Hematopoietic multipotent progenitor cell treated with erythropoietin and hydrocortisone succinate and interleukin-3 and kit ligand, for 6 days (in vitro differentiated cells): ENCODE measurements at regions not wholly inside any gene's neighbourhood (a gene's known extent, or its start where the extent isn't known, plus 50 kb on each side); places are given as distances from the start of the nearest gene placed in this dataset.
A peak's percentile ranks its signal among the peaks of the same experiment; 100 is the strongest.

Experiments
- DNase-seq: peaks from one replicate; pipeline ENCODE4 v3.0.0-alpha.2; 2015

DNA sequence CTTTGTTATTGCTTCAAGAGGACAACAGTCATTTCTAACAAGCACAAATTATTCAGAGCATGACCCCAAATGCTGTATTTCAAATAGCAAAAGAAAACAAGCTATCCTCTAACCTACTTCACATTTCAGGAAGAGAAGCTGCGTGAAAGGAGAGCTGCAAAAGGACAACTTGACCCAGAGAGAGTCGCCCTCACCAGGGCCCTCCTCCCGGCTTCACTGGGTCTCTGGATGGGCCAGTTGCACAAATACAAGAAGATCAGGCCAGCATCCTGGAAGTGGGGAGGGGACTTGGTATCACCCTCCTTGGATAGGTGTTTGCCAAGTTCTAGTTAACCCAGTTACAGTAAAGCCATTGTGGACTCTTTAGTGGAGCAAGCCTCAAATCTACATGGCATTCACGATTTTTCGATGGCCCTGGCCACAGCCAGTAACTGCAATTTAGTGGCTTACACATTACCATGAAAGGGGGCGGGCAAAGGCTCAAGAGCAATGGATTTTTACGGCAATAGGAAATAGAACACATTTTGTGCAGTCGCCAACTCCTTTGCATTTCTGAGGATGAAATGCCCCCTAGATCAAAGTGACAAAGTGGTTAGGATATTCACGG is 166.9 kb upstream of the DIO2 start:
- no peak for DNase-seq

DNA sequence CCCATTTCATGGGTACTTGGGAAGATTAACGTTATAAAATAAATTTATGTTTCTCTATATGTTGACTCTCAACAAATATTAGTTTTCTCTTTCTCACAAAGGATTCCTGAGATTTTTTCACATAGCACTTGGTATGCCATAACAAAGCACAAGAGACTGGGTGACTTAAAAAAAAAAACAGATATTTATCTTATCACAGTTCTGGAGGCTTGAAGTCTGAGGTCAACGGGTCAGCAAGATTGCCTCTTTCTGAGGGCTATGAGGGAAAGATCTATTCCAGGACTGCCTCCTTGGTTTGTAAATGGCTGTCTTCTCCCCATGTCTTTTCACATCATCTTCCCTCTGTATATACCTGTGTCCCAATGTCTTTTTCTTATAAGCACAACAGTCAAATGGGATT is 153.5 kb upstream of the DIO2 start:
- no peak for DNase-seq

DNA sequence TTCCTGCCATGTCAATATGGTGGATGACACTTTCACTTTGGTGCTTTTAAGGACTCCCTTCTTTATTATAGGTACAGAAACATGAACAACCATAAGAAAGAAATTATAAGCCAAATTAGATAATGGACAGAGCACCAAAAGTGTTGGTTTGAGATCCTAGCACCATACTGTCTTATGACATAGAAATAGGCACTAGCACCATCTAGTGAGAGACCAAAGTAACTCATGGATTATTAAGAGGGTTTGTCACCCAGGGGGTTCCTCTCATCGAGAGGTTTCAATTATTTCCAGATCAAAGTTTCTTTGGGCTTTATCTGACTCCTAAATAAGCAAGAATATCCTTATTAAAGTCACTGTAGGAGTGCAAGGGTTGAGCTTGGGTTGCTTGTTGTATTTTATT is 153.0 kb upstream of the DIO2 start:
- DNase-seq = peak; percentile 36

DNA sequence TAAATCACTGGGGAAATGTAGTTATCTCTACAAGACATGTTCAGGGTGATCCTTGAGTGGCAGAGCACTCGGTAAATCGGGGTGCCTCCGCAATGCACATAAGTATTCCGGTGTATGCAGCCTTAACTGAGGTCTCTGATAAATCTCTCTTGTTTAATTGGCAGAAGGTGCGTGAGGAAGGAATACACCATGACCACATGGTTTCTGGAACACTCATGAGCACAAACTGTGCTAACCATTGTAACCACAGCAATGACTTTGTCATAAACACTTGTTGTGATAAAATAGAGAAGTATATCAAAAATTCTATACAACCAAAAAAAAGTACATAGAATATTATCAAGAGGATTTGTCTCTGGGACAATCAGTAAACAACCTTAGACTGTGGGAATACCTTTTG is 146.8 kb upstream of the DIO2 start:
- no peak for DNase-seq

DNA sequence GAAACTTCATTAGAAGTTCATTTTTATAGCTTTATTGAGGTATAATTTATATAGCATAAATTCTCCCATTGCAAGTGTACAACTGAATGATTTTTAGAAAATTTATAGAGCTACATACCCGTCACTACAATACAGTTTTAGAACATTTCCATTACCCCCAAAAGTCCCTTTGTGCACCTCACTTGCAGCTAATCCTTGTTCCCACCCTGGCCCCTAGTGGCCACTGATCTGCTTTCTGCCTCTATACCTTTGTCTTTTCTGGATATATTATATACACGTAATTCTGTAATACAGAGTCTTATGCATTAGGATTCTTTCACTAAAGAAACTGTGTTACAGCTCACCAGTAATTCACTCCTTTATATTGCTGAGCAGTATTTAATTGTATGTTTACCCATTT is 145.1 kb upstream of the DIO2 start:
- peak; percentile 3 for DNase-seq

DNA sequence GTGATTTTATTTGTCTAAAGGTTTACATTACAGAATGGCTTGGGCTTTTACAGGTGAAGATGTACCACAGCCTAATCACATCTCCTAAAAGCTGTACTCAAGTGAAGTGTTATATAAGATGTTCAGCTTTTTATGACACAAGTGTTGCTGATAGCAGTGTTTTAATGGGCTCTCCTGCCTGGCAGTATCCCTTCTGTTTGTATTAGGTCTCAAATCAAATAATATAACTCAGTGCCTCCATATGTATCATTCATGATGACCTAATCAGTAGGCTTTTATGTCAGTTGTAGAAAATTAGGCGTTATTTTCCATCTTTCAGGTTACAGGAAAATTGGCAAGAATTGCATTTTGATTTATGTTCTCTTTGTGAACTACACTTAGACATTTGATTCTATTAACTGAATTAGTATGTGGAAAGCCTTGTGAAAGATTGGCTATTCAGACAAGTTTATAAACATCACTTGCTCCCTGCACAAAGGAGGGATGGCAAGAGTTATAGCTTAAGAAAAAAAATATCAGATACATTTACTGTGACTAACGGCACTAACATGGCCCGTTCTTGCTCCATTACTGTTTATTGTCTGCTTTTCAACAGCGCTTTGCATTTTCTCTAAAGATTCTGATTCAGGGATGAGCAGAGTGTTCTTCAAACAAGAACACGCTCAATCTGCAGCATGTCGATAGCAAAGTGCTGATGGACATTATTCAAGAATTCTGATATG is 143.7 kb upstream of the DIO2 start:
- DNase-seq = no peak

DNA sequence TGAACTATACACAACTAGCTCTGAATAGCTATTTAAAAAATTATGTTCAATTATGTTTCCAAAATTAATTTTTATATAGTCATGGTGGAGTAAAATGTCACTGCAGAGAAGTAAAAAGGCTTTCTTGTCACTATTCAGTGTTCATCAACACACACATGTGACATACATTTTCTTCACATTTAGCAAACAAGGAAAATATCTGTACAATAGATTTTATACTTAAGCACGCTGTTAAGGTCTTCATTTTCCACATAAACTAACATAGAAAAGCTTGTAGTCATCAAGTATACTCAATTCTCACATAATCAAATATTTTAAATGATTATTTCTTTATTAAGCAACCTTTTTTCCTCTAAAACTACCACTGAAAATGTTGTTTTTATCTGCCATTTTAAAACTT is 141.2 kb upstream of the DIO2 start:
- no peak for DNase-seq

DNA sequence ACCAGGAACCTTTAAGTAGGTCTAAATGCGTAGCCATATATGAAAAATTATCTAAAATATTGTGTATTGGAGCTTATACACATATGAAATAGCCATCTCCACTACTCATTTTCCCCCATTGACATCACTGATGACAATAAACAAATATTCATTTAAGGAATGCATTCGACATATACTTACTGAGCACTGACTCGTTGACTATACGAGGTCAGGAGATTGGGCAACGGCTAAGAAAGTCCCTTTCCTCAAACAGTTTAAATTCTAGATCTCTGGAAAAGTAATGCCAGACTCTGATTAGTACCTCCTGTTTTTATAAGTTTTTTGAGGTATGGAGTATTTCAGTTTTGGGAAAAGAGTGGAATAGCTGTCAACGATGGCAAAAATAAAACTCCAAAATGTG is 139.4 kb upstream of the DIO2 start:
- DNase-seq = no peak

DNA sequence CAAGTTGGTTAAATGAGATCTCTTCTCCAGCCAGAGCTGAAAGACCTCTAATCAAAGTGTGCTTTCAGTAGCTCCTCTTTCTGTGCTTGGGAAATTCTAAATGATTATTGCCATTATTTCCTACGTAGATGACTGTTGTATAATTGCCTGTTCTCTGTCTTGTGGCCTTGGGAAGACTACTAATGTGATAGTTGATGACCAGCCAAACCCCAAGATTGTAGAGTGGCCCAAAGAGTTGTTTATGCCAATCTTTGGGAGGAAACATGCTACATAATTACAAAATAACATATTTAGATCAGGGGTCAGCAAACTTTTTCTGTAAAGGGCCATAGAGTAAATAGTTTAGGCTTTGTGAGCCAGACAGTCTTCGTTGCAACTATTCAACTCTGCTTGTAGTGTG is 135.1 kb upstream of the DIO2 start:
- no peak for DNase-seq

DNA sequence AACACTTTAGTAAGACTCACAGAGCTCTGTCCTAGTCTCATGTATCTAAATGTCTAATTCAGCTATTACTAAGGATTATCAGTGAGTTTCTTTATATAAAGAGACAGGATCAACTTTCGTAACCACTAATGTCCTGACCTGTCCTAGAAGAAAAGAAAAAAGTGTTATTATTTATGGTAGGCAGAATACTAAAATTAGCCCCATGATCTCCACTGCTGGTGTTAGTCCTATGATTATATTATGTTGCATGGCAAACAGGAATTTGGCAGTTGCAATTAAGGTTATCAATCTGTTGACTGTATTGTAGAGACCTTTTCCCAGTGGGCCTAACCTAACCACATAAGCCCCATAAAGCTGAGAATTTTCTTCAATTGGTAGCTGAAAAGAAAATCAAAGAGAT is 132.9 kb upstream of the DIO2 start:
- DNase-seq = no peak

DNA sequence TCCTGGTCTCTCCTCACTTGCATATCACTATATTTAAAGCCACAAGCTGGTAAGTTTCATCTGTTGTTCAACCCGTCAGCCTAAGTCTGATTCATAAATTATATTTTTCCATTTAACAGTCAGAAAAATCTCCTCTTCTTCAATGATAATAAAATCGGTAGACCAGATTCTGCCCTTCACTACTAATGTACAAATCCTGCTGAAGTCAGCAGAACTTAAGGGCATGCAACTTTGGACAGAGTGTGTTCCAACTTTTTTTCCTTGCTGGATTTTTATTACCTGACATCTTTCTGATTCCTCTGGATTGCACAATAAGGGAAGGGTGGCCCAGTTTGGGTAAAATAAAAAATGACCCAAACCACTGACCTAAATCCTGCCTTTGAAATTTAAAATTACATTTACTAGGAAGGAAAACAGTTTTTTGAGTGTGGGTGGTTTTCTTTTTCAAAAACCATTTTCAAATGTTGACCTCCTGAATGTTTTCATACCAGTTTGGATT is 125.4 kb upstream of the DIO2 start:
- DNase-seq = no peak

DNA sequence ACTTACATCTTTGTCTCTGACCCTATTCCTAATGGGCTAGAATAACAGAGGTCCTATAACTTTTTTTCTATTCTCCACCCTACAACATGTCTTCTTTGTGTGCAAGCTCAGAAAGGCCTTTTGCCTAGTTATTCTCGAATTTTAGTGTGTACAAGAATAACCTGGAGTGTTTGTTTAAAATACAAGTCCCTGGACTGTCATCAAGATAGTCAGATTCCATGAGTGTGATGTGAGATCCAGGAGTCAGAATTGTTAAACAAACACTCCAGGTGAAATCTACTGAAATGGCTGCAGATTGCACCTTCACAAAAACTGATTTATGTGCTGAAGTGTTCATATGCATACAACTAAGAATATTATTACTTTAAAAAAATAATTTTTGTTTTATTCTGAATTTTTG is 114.4 kb upstream of the DIO2 start:
- no peak for DNase-seq

DNA sequence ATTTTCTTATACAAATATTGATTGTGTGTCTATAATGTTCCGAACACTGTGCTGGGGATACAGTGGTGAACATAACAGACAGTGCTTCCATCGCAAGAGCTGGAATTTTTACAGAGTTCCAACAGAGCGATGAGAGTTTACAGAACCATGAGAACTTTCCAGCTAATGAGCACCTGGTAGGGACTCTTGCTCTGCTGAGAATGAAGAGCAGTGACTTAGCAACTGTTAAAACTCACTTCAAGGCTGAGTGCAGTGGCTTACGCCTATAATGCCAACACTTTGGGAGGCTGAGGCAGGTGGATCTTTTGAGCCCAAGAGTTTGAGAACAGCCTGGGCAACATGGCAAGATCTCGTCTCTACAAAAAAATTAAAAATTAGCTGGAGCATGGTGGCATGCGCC is 113.8 kb upstream of the DIO2 start:
- DNase-seq = no peak

DNA sequence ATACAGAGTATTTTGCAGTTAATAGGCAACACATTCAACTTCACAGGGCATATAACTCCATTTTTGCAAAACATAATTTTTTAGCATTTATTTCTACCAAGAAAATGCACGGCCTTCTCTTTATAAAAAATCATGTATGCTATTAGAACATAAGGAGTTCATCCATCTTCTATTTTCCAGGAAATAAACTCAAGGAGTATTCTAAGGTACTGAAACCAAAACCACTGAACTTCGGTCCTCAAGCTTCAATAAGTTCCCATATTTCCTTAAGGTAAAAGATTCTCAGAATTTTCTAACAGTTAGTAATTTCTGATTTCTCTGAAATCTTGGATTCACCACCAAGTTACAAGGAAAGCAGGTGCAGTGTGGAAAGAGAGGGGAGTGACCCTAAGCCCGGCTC is 113.3 kb upstream of the DIO2 start:
- no peak for DNase-seq

DNA sequence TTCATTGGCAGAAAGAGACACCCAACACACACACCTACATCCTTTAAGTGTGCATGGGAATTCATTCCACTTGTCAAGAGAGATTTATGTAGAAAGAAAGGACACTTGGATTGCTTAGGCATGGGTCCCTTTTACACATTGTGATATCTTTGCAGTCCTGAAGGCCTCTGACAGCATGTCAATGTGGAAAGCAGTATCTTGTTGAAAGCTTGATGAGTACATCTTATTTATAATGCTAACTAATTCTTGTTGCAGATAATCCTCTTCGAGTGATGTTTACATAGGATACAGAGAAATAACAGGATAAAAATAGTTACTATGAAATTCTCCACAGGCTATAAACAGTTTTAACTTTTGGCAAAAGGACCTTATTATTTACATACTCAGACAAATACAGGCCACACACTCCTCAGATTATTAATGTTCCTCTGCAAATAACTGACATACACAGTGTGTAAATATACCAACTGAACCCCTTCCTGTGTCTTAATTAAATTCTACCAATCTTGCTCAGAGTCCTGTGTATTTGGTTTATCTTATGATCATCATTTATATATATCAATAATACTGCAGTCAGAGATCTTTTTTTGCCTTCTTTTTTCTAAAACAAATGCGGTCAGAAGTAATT is 111.8 kb upstream of the DIO2 start:
- DNase-seq = no peak

DNA sequence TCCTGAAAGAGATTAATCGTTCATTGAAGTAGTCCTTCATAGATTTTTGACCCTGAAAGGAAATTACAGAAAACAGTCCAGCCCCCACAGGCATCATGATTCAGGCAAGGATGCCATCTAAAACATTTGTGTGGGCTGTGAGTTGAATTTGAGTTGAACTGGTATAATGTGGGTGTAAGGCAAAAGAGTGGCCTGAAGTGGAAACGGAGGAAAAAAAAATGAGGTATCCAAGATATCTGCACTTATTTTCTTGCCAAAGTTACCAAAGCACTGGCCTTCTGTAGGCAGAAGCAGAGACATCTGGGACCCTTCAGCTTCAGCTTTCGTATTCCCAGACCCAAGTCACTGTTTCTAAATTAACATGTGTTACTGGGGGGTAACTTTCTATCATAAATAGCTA is 105.1 kb upstream of the DIO2 start:
- no peak for DNase-seq

DNA sequence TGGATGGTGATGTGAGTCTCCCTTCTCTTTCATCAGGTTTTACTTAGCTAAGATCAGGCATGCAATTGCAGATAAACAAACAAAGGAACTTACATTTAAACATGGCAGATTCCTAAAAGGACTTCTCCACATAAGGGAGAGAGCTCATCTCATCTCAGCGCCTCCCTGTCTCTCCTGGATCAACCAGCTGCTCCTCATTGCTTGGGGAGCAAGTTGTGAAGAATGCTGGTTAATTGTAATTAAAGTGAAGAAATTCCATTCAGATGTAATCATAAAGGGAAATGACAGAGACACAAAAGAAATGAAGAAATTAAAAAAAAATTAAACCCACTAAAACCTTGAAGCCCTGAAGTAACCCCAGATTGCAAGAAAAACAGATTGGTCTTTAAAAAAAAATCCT is 104.4 kb upstream of the DIO2 start:
- no peak for DNase-seq

DNA sequence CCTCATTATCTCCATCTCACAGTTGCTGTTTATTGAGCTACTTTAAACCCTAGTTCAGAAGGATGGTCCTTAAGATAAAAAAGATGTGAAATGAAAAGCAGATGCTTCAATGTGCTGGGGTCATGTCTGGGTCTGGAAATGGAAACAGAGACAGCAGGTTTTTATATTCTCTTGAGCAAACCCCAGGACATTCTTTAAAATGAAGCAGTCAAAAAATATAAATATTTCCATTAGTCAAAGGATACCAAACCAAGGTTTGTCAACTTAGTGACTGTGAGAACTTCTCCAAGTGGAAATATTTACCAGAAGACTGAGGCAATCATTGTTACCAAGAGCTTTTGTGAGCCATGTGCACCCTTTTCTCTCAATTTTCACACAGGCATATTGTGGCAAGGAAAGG is 102.5 kb upstream of the DIO2 start:
- DNase-seq = no peak

DNA sequence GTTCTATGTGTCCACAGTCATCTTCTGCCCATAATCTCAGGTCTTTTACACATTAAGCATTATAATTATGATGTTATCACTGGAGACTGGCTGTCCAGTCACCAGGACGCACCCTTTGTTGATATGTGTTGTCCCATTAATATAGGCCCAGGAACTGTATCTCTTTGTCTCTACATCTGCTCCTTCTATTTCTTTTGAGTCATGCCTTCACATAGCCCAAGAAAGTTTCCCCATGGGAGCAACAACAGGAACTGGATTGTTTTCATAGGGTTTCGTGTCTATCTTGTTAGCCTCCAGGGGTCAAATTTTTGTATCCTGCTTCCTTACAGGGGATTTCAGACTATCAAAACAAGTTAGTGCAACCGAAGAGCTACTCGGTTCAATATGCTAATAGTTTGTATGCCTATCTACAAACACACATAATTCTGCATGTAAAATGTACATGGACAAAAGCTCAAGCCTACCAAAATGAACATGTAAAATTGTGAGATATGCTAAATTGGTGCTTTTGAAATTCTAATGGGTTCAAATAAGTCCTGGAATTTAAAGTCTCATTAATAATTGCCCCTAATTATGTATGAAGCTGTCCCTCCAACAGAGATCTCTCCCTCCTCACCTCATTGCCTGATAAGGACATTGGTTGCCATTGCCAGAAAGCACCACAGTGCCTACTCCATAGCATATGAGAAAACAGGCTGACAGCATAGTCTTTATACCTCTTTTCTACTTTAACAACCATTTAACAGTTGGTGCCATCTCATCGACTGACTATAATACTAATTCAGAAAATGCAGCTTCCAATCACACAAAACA is 99.8 kb upstream of the DIO2 start:
- DNase-seq = no peak

DNA sequence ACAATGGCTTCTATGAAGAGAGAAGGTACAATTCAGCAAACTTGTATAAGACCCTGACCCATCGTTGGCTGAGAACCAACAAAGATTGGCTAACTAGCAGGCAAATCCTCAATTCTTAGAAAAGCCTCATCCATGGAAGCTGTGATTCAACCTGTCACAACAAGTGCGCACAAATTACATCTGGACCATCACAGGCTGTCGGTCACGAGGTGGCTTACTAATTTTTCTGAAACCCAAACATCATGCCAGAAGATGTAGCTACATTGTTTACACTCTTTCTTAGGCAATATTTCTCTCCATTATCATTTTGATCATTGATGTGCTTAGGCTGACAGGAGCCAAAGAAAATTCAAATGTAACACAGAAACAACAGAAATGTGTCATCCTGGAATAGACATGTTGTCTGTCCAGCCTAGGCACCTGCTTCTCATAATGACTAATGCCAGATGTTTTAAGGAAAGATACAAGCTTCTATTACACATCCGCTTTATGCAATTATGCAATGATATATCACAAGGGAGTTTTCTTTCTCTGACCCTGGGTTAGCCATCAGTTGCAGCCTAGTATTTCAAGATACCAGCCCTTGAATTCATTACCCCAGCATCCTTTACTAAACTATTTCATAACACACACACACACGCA is 92.9 kb upstream of the DIO2 start:
- no peak for DNase-seq

DNA sequence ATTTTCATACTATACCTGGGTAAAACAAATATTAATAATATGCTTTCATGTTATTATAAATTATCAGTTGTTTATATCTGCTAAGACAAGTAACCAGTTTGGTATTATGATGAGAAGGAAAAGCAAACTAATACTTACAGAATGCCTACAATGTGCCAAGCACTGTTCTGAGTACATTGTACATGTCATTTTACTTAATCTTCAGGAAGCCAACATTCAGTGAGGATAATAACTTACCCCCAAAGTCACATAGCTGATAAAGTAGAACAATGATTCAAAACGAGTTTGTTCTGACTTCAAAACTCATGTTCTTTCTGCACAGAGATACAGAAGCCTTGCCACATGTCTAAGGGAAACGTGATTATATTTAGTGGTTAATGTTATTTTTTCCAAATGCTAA is 89.0 kb upstream of the DIO2 start:
- no peak for DNase-seq

DNA sequence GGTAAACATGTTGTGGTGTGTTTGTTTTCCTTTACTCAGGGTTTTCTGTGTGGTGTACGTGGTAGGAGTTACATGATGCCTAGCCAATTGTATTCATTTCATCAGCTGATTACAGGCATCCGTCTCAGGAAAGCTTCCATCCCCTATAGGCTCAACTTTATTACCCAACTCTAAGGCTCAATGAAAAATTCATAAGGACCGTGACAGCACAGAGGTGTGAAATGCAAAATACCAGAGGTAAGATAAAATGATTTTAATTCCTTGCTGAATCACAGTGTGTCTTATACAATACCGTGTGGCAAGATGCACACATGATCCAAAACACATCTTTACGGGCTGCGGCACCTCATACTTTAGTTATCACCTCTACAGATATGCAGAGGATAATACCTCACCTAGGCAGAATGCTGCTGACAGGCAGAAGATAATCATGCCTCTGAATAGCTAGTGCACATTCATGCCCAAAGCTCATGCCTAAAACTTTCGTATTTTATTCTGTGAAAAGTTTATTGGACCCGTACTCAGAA is 87.2 kb upstream of the DIO2 start:
- no peak for DNase-seq

DNA sequence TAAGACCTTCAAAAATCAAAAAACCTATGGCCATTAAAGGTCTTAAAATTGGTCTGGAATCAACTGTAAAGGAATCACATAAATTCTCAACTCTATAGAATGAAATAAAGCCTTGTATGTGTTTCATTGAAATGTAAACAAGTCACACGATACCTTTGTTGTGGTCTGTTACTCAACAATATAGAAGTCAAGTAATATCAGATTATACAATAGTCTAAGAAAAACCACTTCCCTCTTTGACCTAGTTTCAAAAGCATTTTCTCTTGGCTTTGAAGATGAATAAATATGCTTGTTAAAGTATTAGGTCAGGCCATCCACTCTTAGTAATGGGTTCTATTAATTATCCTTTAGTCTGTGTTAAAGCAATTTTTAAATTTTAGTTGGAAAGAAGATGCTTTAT is 79.8 kb upstream of the DIO2 start:
- DNase-seq = peak; percentile 30
